H1 (cell line): ENCODE measurements at regions not wholly inside any gene's neighbourhood (a gene's known extent, or its start where the extent isn't known, plus 50 kb on each side); places are given as distances from the start of the nearest gene placed in this dataset.

ENCODE experiments used
- ATF2 ChIP-seq: IDR thresholded peaks from 2 replicates; pipeline ENCODE4 v1.6.1; 2012; ENCODE audit warnings: low read length, inconsistent platforms
- EGR1 ChIP-seq: IDR thresholded peaks from 2 replicates; pipeline ENCODE4 v1.6.1; 2011; ENCODE audit warnings: low read depth, low read length, borderline replicate concordance
- FOSL1 ChIP-seq: IDR thresholded peaks from 2 replicates; pipeline ENCODE4 v1.6.1; 2011; ENCODE audit warnings: mild to moderate bottlenecking, low read depth, low read length, moderate library complexity; ENCODE audit not compliant: insufficient read depth
- GTF2F1 ChIP-seq: IDR thresholded peaks from 2 replicates; pipeline ENCODE4 v1.6.1; 2012; ENCODE audit warnings: low read depth, low read length, improper control_type of control experiment, borderline replicate concordance
- KDM4A ChIP-seq: IDR thresholded peaks from one replicate; pipeline ENCODE4 v1.7.1; 2012; ENCODE audit warnings: low read depth, mild to moderate bottlenecking, moderate library complexity, low read length, inconsistent platforms; ENCODE audit not compliant: severe bottlenecking
- RNF2 ChIP-seq: fragments of 200-900, 300-1000 bp; sonication (generic); IDR thresholded peaks from 2 replicates; pipeline ENCODE4 v1.7.1; 2016; ENCODE audit warnings: borderline replicate concordance, low read depth, mild to moderate bottlenecking, antibody characterized with exemption, low read length; ENCODE audit not compliant: poor library complexity, severe bottlenecking; ENCODE audit errors: missing control alignments
- SUZ12 ChIP-seq: fragments of 200-600 bp; sonication (generic); IDR thresholded peaks from 2 replicates; pipeline ENCODE4 v1.6.1; 2012; ENCODE audit warnings: mild to moderate bottlenecking, inconsistent platforms, low read length, moderate library complexity, mixed read lengths

DNA sequence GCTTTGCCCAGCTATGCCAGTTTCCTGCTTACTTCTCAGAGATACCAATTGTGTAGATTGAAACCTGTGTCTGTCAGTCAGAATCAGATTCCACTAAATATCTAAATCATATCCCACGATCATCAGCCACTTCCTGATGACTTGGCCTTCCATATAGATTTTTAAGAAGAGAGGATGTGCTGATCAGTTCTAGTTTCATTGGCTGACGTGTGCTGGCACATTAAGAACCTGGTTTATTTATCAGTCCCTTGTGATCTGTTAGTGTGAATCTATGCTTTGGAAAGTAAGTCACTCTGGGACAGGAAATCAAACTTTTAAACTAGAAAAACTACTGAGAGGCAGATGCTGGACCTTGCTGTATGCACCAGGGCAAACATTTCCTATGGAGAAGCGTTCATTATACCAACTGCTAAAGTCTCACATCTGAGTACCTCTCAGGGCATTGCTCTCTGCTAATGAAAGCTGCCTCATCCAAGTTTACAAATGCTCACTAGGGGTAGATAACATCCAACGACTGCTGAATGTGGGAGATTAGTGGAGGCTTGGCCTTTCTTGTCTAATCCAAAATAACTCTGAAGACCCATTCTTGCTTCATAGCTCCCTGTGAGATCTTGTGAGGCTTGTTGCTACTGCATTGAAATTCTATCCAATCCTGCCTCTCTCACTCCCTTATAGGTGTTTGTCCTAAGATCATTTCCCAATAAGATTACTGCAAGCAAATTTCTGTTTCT is 109.1 kb downstream of the ARL4A start (continued):
- TF ChIP-seq RNF2: no peak
- TF ChIP-seq GTF2F1: no peak
- TF ChIP-seq SUZ12: no peak
- no peak for TF ChIP-seq FOSL1
- TF ChIP-seq ATF2: no peak
- TF ChIP-seq EGR1: no peak
- TF ChIP-seq KDM4A: no peak
